ENCODE measurements at regions not wholly inside any gene's neighbourhood (a gene's known extent, or its start where the extent isn't known, plus 50 kb on each side); places are given as distances from the start of the nearest gene placed in this dataset.

DNA sequence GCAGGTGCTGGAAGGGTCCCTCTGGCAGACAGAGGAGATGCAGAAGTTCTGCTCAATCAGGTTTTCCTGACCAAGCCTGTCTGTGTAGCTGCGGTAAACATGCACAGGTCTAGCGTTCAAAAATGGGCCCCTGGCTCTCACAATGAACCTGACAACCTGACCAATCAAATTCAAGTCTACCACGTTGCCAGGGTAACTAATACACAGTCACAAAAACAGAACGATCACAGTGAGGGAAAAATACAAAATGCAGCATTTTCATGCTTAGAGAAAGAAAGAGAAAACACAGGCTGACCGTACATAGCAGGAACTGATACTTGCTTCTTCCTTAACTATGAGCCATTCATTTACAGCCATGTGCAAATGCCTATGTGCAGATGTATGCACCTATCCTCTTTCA lies 353.1 kb upstream of the TSHZ2 start:
- DNase-seq: no peak
- ATAC-seq (ENCODE audit: poor library complexity): no peak
- intact Hi-C loops (cut with DNase I): no loop called here

DNA sequence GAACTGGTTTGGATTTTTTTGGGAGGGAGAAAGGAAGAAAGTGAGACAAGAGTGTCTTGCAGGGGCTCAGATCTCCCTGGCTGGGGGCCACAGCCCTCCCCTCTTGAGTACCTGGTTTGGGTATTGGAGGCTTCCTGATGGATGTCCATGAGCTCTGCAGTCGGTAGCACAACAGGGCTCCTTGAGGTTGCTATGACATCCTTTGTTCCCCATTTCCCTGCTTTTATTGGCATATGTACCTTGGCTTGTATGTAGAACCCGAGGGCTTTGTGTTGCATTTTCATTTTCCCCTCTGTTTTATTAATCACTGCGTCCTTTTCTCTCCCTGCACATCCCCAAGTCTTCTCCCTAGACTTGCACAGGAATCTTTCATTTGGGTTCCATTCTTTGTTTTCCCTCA lies 355.5 kb upstream of the TSHZ2 start:
- ATAC-seq (ENCODE audit: poor library complexity) (no peak), DNase-seq (no peak)
- intact Hi-C loops (cut with DNase I): no loop called here

GRCh38 chr20:52614051-52614863 lies 357.9 kb upstream of the TSHZ2 start:
- ATAC-seq (ENCODE audit: poor library complexity) (no peak), DNase-seq (no peak)
- intact Hi-C loops (cut with DNase I): no loop called here

- ATAC-seq (ENCODE audit: poor library complexity) (no peak), DNase-seq (no peak)
- intact Hi-C loops (cut with DNase I): no loop called here
These were observed 360.0 kb upstream of the TSHZ2 start for GRCh38 chr20:52612046-52612632.

GRCh38 chr20:52610749-52611148 lies 361.4 kb upstream of the TSHZ2 start:
- DNase-seq (no peak), ATAC-seq (ENCODE audit: poor library complexity) (no peak)
- intact Hi-C loops (cut with DNase I): no loop called here

DNA sequence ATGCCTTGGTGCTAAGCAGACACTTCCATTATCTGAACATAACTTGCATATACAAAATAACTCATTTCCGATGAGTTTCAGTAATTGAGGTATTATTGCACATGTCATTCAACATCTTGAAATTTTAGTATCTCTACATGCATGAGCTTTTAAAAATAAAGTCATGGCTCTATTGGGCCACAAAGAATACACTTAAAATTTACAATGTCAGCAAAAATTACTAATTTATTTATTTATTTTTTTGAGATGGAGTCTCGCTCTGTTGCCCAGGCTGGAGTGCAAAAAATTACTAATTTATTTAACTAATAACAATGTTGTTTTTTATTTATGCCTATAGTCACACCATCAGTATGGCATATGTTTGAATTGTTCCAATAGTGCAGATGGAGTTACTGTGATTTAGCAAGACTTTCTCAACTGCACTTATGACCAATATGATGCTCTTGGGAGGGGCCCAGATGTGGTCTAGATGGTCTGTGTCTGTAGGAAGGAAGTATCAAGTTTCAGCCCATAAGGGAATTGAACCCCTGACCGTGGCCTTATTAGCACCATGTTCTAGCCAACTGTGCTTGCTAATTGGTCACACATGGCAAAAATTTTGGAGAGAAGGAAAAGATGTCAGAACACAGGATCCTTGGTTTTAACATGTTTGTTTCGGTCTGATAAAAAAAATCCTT lies 370.7 kb upstream of the TSHZ2 start:
- peak; percentile 38 for ATAC-seq (ENCODE audit: poor library complexity)
- DNase-seq: no peak
- intact Hi-C loops (cut with DNase I): no loop called here

GRCh38 chr20:52596256-52596655 lies 375.9 kb upstream of the TSHZ2 start:
- intact Hi-C loops (cut with DNase I): no loop called here
- DNase-seq: no peak
- ATAC-seq (ENCODE audit: poor library complexity): no peak

DNA sequence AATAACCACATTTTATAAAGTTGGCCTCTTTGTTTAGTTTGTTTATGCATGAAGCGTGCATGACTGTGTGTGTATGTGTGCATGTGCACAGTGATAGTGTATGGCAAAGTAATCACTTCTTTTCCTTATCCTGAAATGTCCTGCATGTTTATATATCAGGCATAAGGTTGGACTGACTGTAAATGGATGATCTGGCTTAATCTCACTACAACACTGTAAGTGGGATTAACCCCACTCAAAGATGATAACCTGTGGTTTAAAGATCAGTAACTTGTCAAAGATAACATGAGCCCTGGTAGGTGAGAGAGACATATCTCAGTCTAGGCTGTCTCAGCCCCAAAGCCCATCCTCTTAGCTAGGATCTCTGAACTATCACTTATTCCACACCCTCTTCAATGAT lies 376.6 kb upstream of the TSHZ2 start:
- intact Hi-C loops (cut with DNase I): no loop called here
- DNase-seq: no peak
- ATAC-seq (ENCODE audit: poor library complexity): no peak

DNA sequence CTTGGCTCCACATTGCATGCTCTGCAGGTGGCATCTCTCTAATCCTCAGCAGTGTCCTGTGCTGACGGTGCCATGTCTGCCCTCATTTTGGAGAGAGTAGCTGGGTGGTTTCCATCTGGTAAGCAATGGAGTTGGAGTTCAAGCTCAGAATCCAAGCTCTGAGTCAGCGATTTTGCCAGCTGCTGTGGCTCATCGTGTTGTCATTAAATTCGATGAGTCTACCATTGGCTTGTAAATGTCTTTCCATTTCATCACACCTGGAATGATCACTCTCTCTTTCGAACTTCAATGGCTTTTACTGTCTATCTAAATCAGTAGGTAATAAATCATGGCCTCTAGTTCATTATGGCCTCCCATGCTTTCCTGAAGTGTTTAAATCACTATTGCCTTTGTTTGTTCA lies 378.5 kb upstream of the TSHZ2 start:
- DNase-seq (no peak), ATAC-seq (ENCODE audit: poor library complexity) (no peak)
- intact Hi-C loops (cut with DNase I): no loop called here

GRCh38 chr20:52592567-52592966 lies 379.6 kb upstream of the TSHZ2 start:
- ATAC-seq (ENCODE audit: poor library complexity) (no peak), DNase-seq (no peak)
- intact Hi-C loops (cut with DNase I): no loop called here

DNA sequence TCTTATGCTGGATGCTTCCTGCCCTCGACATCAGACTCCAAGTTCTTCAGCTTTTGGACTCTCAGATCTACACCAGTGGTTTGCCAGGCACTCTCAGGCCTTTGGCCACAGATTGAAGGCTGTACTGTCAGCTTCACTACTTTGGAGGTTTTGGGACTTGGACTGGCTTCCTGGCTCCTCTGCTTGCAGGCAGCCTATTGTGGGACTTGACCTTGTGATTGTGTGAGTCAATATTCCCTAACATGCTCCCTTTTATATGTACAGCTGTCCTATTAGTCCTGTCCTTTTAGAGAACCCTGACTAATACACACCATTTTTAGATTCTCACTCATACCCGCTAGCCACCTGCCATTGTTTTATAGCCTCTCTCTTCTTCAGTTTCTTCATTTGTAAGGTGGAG lies 382.1 kb upstream of the TSHZ2 start:
- ATAC-seq (ENCODE audit: poor library complexity) (no peak), DNase-seq (no peak)
- intact Hi-C loops (cut with DNase I): no loop called here

- DNase-seq: no peak
- intact Hi-C loops (cut with DNase I): no loop called here
- no peak for ATAC-seq (ENCODE audit: poor library complexity)
These were observed 382.8 kb upstream of the TSHZ2 start for GRCh38 chr20:52589251-52589812.

- ATAC-seq (ENCODE audit: poor library complexity): no peak
These were observed 385.5 kb upstream of the TSHZ2 start for GRCh38 chr20:52586660-52587059.

GRCh38 chr20:52585333-52585732 lies 386.8 kb upstream of the TSHZ2 start:
- intact Hi-C loops (cut with DNase I): no loop called here
- no peak for DNase-seq
- no peak for ATAC-seq (ENCODE audit: poor library complexity)

More at GRCh38 chr20:52586660-52587059, 385.5 kb upstream of the TSHZ2 start:
- no peak for DNase-seq
- intact Hi-C loops (cut with DNase I): no loop called here

DNA sequence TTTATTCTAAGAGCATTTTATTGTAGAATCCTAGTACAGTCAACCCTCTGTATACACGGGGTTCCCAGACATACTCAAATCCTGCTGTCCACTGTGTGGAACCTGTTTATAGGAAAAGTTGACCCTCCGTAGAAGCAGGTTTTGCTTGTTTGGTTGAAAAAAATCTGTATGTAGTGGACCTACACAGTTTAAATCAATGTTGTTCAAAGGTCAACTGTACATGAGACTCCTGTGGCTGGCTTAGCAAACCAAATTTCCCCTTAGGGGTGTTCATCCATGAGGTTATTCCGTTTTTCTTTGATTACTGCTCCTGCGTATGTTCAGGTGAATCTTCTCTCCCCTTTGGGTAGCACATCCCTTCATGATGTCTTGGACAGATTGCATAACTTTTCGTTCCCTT lies 387.0 kb upstream of the ZFP64 start:
- intact Hi-C loops (cut with DNase I): no loop called here
- DNase-seq (no peak), ATAC-seq (ENCODE audit: poor library complexity) (no peak)

DNA sequence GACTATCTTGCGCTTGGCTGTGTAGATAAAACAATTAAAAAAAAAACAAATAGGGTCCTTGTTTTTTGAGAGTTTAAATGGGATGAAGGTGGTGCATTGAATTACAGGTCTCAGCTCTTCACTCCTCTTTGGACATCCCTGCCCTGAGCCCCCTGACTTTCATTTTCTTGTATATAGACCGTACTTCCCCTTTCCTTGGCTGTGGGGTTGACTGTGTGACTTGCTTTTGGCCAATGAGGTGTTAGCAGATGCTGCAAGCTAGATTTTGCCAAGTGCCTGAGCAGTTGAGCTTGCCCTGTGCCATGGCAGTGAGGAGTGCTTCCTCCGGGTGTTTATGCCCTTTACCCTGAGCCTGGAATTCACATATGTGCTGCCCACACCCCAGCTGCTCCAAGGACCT lies 386.1 kb upstream of the ZFP64 start:
- intact Hi-C loops (cut with DNase I): no loop called here
- DNase-seq (no peak), ATAC-seq (ENCODE audit: poor library complexity) (no peak)

DNA sequence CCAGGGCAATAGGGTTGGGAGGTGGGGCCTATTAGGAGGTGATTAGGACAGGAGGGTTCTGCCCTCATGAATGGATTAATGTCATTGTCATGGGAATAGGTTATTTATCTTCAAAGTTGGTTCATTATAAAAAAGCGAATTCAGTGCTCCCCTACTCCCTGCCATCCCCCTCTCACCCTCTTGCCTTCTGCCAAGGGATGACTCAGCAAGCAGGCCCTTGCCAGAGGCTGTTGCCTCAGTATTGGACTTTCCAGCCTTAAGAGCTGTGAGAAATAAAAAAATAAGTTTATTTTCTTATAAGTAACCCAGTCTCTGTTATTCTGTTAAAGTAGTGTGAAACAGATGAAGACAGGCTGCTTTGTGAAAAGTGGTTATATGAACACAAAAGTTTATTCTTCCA lies 381.1 kb upstream of the ZFP64 start:
- ATAC-seq (ENCODE audit: poor library complexity): no peak
- intact Hi-C loops (cut with DNase I): no loop called here
- no peak for DNase-seq

DNA sequence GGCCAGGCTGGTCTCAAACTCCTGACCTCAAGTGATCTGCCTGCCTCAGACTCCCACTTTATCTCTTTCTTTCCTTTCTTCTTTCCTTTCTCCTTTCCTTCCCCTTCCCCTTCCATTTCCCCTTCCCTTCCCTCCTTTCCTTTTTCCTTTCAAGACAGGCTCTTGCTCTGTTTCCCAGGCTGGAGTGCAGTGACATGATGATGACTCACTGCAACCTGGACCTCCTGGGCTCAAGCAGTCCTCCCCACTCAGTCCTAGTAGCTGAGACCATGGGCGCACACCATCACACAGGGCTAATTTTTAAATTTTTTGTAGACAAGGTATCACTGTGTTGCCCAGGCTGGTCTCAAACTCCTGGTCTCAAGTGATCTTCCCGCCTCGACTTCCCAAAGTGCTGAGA lies 377.6 kb upstream of the ZFP64 start:
- intact Hi-C loops (cut with DNase I): no loop called here
- ATAC-seq (ENCODE audit: poor library complexity) (no peak), DNase-seq (no peak)

GRCh38 chr20:52565614-52566013 lies 374.0 kb upstream of the ZFP64 start:
- intact Hi-C loops (cut with DNase I): no loop called here
- no peak for ATAC-seq (ENCODE audit: poor library complexity)
- no peak for DNase-seq

- ATAC-seq (ENCODE audit: poor library complexity) (no peak), DNase-seq (no peak)
- intact Hi-C loops (cut with DNase I): no loop called here
These were observed 373.0 kb upstream of the ZFP64 start for GRCh38 chr20:52564594-52564993.
